ENCODE measurements at regions not wholly inside any gene's neighbourhood (a gene's known extent, or its start where the extent isn't known, plus 50 kb on each side); places are given as distances from the start of the nearest gene placed in this dataset.

GRCh38 chr6:164154588-164154987 lies 740.1 kb downstream of the QKI start:
- DNase-seq (no peak), ATAC-seq (no peak)
- Mint-ChIP-seq H3K36me3 (ENCODE audit: low read depth) (no peaks in the 10 kb centered on the region), H3K4me1 (no peaks in the 10 kb centered on the region), H3K9me3 (peaks cover 11% of the 10 kb centered on the region), H3K27me3 (no peaks in the 10 kb centered on the region), H3K4me3 (no peak overlapping the region), H3K27ac (no peak overlapping the region)

- no peak for DNase-seq
- peaks cover 12% of the 10 kb centered on the region for H3K9me3 Mint-ChIP-seq
- H3K27me3 Mint-ChIP-seq: no peaks in the 10 kb centered on the region
- H3K4me1 Mint-ChIP-seq: no peaks in the 10 kb centered on the region
- H3K27ac Mint-ChIP-seq: no peak overlapping the region
- no peak overlapping the region for H3K4me3 Mint-ChIP-seq
- no peaks in the 10 kb centered on the region for H3K36me3 Mint-ChIP-seq (ENCODE audit: low read depth)
- ATAC-seq: no peak
These were observed 738.1 kb downstream of the QKI start for GRCh38 chr6:164152611-164153010.

GRCh38 chr6:164151161-164152120 lies 736.9 kb downstream of the QKI start:
- no peaks in the 10 kb centered on the region for H3K36me3 Mint-ChIP-seq (ENCODE audit: low read depth)
- H3K4me3 Mint-ChIP-seq: no peak overlapping the region
- H3K9me3 Mint-ChIP-seq: peaks cover 14% of the 10 kb centered on the region
- no peak overlapping the region for H3K27ac Mint-ChIP-seq
- no peaks in the 10 kb centered on the region for H3K27me3 Mint-ChIP-seq
- DNase-seq (no peak), ATAC-seq (no peak)
- H3K4me1 Mint-ChIP-seq: no peaks in the 10 kb centered on the region

GRCh38 chr6:164150232-164150631 lies 735.7 kb downstream of the QKI start:
- DNase-seq (no peak), ATAC-seq (no peak)
- H3K36me3 Mint-ChIP-seq (ENCODE audit: low read depth): no peaks in the 10 kb centered on the region
- H3K4me1 Mint-ChIP-seq: no peaks in the 10 kb centered on the region
- H3K27ac Mint-ChIP-seq: no peak overlapping the region
- no peaks in the 10 kb centered on the region for H3K27me3 Mint-ChIP-seq
- H3K4me3 Mint-ChIP-seq: no peak overlapping the region
- H3K9me3 Mint-ChIP-seq: peaks cover 14% of the 10 kb centered on the region

- DNase-seq: no peak
- H3K36me3 Mint-ChIP-seq (ENCODE audit: low read depth): no peaks in the 10 kb centered on the region
- H3K9me3 Mint-ChIP-seq: peaks cover 10% of the 10 kb centered on the region
- no peak for ATAC-seq
- no peak overlapping the region for H3K4me3 Mint-ChIP-seq
- H3K4me1 Mint-ChIP-seq: no peaks in the 10 kb centered on the region
- H3K27ac Mint-ChIP-seq: no peak overlapping the region
- H3K27me3 Mint-ChIP-seq: no peaks in the 10 kb centered on the region
These were observed 734.3 kb downstream of the QKI start for GRCh38 chr6:164148788-164149187.

GRCh38 chr6:164144316-164144715 lies 729.8 kb downstream of the QKI start:
- H3K27ac Mint-ChIP-seq: no peak overlapping the region
- ATAC-seq: no peak
- H3K36me3 Mint-ChIP-seq (ENCODE audit: low read depth): no peaks in the 10 kb centered on the region
- H3K9me3 Mint-ChIP-seq: peaks cover 10% of the 10 kb centered on the region
- no peak for DNase-seq
- H3K4me3 Mint-ChIP-seq: no peak overlapping the region
- no peaks in the 10 kb centered on the region for H3K4me1 Mint-ChIP-seq
- H3K27me3 Mint-ChIP-seq: no peaks in the 10 kb centered on the region

GRCh38 chr6:164142322-164142721 lies 727.8 kb downstream of the QKI start:
- Mint-ChIP-seq H3K9me3 (no peaks in the 10 kb centered on the region), H3K36me3 (ENCODE audit: low read depth) (no peaks in the 10 kb centered on the region), H3K27me3 (no peaks in the 10 kb centered on the region), H3K27ac (no peak overlapping the region), H3K4me1 (no peaks in the 10 kb centered on the region), H3K4me3 (no peak overlapping the region)
- no peak for ATAC-seq
- DNase-seq: no peak

GRCh38 chr6:164135511-164136132 lies 721.1 kb downstream of the QKI start:
- Mint-ChIP-seq H3K9me3 (no peaks in the 10 kb centered on the region), H3K4me1 (no peaks in the 10 kb centered on the region), H3K36me3 (ENCODE audit: low read depth) (no peaks in the 10 kb centered on the region), H3K27me3 (no peaks in the 10 kb centered on the region), H3K27ac (no peak overlapping the region), H3K4me3 (no peak overlapping the region)
- ATAC-seq: no peak
- DNase-seq: no peak

GRCh38 chr6:164133095-164133494 lies 718.6 kb downstream of the QKI start:
- Mint-ChIP-seq H3K36me3 (ENCODE audit: low read depth) (no peaks in the 10 kb centered on the region), H3K4me3 (no peak overlapping the region), H3K4me1 (no peaks in the 10 kb centered on the region), H3K27ac (no peak overlapping the region), H3K9me3 (peaks cover 4% of the 10 kb centered on the region), H3K27me3 (no peaks in the 10 kb centered on the region)
- DNase-seq (no peak), ATAC-seq (no peak)

- H3K4me3 Mint-ChIP-seq: no peak overlapping the region
- H3K9me3 Mint-ChIP-seq: peaks cover 4% of the 10 kb centered on the region
- no peaks in the 10 kb centered on the region for H3K4me1 Mint-ChIP-seq
- H3K27me3 Mint-ChIP-seq: peaks cover under 1% of the 10 kb centered on the region
- DNase-seq: no peak
- H3K27ac Mint-ChIP-seq: no peak overlapping the region
- no peak for ATAC-seq
- no peaks in the 10 kb centered on the region for H3K36me3 Mint-ChIP-seq (ENCODE audit: low read depth)
These were observed 716.1 kb downstream of the QKI start for GRCh38 chr6:164130585-164130984.

- no peak overlapping the region for H3K4me3 Mint-ChIP-seq
- H3K27ac Mint-ChIP-seq: no peak overlapping the region
- H3K9me3 Mint-ChIP-seq: peaks cover 4% of the 10 kb centered on the region
- no peak for ATAC-seq
- no peaks in the 10 kb centered on the region for H3K36me3 Mint-ChIP-seq (ENCODE audit: low read depth)
- peaks cover 2% of the 10 kb centered on the region for H3K27me3 Mint-ChIP-seq
- DNase-seq: no peak
- H3K4me1 Mint-ChIP-seq: no peaks in the 10 kb centered on the region
These were observed 715.6 kb downstream of the QKI start for GRCh38 chr6:164130151-164130550.

GRCh38 chr6:164129218-164129617 lies 714.7 kb downstream of the QKI start:
- DNase-seq (no peak), ATAC-seq (no peak)
- no peaks in the 10 kb centered on the region for H3K4me1 Mint-ChIP-seq
- H3K27me3 Mint-ChIP-seq: peaks cover 2% of the 10 kb centered on the region
- H3K36me3 Mint-ChIP-seq (ENCODE audit: low read depth): no peaks in the 10 kb centered on the region
- no peak overlapping the region for H3K27ac Mint-ChIP-seq
- peaks cover 4% of the 10 kb centered on the region for H3K9me3 Mint-ChIP-seq
- no peak overlapping the region for H3K4me3 Mint-ChIP-seq

GRCh38 chr6:164128101-164128500 lies 713.6 kb downstream of the QKI start:
- no peak overlapping the region for H3K27ac Mint-ChIP-seq
- peaks cover 4% of the 10 kb centered on the region for H3K9me3 Mint-ChIP-seq
- H3K4me3 Mint-ChIP-seq: no peak overlapping the region
- H3K36me3 Mint-ChIP-seq (ENCODE audit: low read depth): no peaks in the 10 kb centered on the region
- H3K4me1 Mint-ChIP-seq: no peaks in the 10 kb centered on the region
- ATAC-seq: no peak
- DNase-seq: no peak
- peaks cover 2% of the 10 kb centered on the region for H3K27me3 Mint-ChIP-seq

GRCh38 chr6:164124986-164125385 lies 710.5 kb downstream of the QKI start:
- H3K9me3 Mint-ChIP-seq: peaks cover 4% of the 10 kb centered on the region
- no peak for DNase-seq
- H3K4me1 Mint-ChIP-seq: no peaks in the 10 kb centered on the region
- no peaks in the 10 kb centered on the region for H3K36me3 Mint-ChIP-seq (ENCODE audit: low read depth)
- H3K27ac Mint-ChIP-seq: no peak overlapping the region
- ATAC-seq: no peak
- no peak overlapping the region for H3K4me3 Mint-ChIP-seq
- peaks cover 2% of the 10 kb centered on the region for H3K27me3 Mint-ChIP-seq

- ATAC-seq (no peak), DNase-seq (no peak)
- no peaks in the 10 kb centered on the region for H3K36me3 Mint-ChIP-seq (ENCODE audit: low read depth)
- H3K27me3 Mint-ChIP-seq: peaks cover 2% of the 10 kb centered on the region
- H3K4me1 Mint-ChIP-seq: no peaks in the 10 kb centered on the region
- no peak overlapping the region for H3K4me3 Mint-ChIP-seq
- peaks cover 4% of the 10 kb centered on the region for H3K9me3 Mint-ChIP-seq
- H3K27ac Mint-ChIP-seq: no peak overlapping the region
These were observed 710.0 kb downstream of the QKI start for GRCh38 chr6:164124473-164124872.

Data from activated naive CD8-positive, alpha-beta T cell treated with anti-CD3 and anti-CD28 coated beads, Interleukin-2, amount 50 U/mL, for 24 hours (primary cell).